GM12892 (cell line): ENCODE measurements at regions not wholly inside any gene's neighbourhood (a gene's known extent, or its start where the extent isn't known, plus 50 kb on each side); places are given as distances from the start of the nearest gene placed in this dataset.

Experiments used
- DNase-seq: peaks from one replicate; pipeline ENCODE4 v3.0.0; 2011; ENCODE audit not compliant: insufficient read length
- FAIRE-seq: peaks from 2 replicates; lab custom pipeline; 2011; peaks lifted over from hg19 to GRCh38; lab: Jason Lieb, UNC
- POLR2A ChIP-seq: IDR thresholded peaks from 2 replicates; pipeline ENCODE4 v1.6.1; 2011; ENCODE audit warnings: low read depth, low read length, control low read depth
- POLR2AphosphoS5 ChIP-seq: IDR thresholded peaks from 2 replicates; pipeline ENCODE4 v1.6.1; 2011; ENCODE audit warnings: low read depth, low read length, control low read depth
- TAF1 ChIP-seq: IDR thresholded peaks from 2 replicates; pipeline ENCODE4 v1.6.1; 2011; ENCODE audit warnings: low read depth, mild to moderate bottlenecking, control low read depth, low read length, borderline replicate concordance

- DNase-seq (no peak), FAIRE-seq (no peak)
- TF ChIP-seq TAF1 (no peak), POLR2A (no peak), POLR2AphosphoS5 (no peak)
Measured at GRCh38 chr12:4049298-4050080, 176.3 kb upstream of the PARP11 start.

GRCh38 chr12:4047421-4047820 lies 174.2 kb upstream of the PARP11 start:
- TF ChIP-seq POLR2AphosphoS5 (no peak), TAF1 (no peak), POLR2A (no peak)
- FAIRE-seq (no peak), DNase-seq (no peak)

- FAIRE-seq = no peak
- TF ChIP-seq POLR2AphosphoS5 = no peak
- no peak for TF ChIP-seq POLR2A
- no peak for TF ChIP-seq TAF1
- DNase-seq = no peak
Measured at GRCh38 chr12:4046495-4046840, 173.3 kb upstream of the PARP11 start.

GRCh38 chr12:4045786-4046494 lies 172.7 kb upstream of the PARP11 start:
- FAIRE-seq (no peak), DNase-seq (no peak)
- no peak for TF ChIP-seq TAF1

GRCh38 chr12:4044736-4045730 lies 171.8 kb upstream of the PARP11 start:
- FAIRE-seq (no peak), DNase-seq (no peak)
- TF ChIP-seq TAF1 = no peak
- no peak for TF ChIP-seq POLR2AphosphoS5
- no peak for TF ChIP-seq POLR2A

GRCh38 chr12:4044101-4044500 lies 170.9 kb upstream of the PARP11 start:
- no peak for TF ChIP-seq TAF1
- TF ChIP-seq POLR2A = no peak
- TF ChIP-seq POLR2AphosphoS5 = no peak
- DNase-seq (no peak), FAIRE-seq (no peak)

- FAIRE-seq (no peak), DNase-seq (no peak)
- TF ChIP-seq TAF1 (no peak), POLR2AphosphoS5 (no peak), POLR2A (no peak)
Measured at GRCh38 chr12:4041187-4041885, 168.1 kb upstream of the PARP11 start.

- no peak for DNase-seq
- TF ChIP-seq POLR2AphosphoS5 (no peak), TAF1 (no peak), POLR2A (no peak)
- no peak for FAIRE-seq
Measured at GRCh38 chr12:4039931-4040330, 166.7 kb upstream of the PARP11 start.

- no peak for DNase-seq
Measured at GRCh38 chr12:4037747-4038312, 164.6 kb upstream of the PARP11 start.

GRCh38 chr12:4036671-4037271 lies 163.6 kb upstream of the PARP11 start:
- no peak for FAIRE-seq
- TF ChIP-seq POLR2A = no peak
- no peak for TF ChIP-seq POLR2AphosphoS5
- no peak for TF ChIP-seq TAF1
- DNase-seq = no peak

More at GRCh38 chr12:4037747-4038312, 164.6 kb upstream of the PARP11 start:
- FAIRE-seq = no peak
- no peak for TF ChIP-seq TAF1

GRCh38 chr12:4034921-4035320 lies 161.7 kb upstream of the PARP11 start:
- DNase-seq (no peak), FAIRE-seq (no peak)
- no peak for TF ChIP-seq POLR2A
- no peak for TF ChIP-seq TAF1
- no peak for TF ChIP-seq POLR2AphosphoS5
